CD4-positive, alpha-beta T cell treated with Interleukin-17A for 1 hour (primary cell): ENCODE measurements at regions not wholly inside any gene's neighbourhood (a gene's known extent, or its start where the extent isn't known, plus 50 kb on each side); places are given as distances from the start of the nearest gene placed in this dataset.
A peak's percentile ranks its signal among the peaks of the same experiment; 100 is the strongest.

Experiments
- DNase-seq: peaks from one replicate; pipeline ENCODE4 v3.0.0-alpha.2; 2020

- no peak for DNase-seq
Observed at GRCh38 chr6:24987446-24988115, 51.8 kb upstream of the RIPOR2 start.

DNA sequence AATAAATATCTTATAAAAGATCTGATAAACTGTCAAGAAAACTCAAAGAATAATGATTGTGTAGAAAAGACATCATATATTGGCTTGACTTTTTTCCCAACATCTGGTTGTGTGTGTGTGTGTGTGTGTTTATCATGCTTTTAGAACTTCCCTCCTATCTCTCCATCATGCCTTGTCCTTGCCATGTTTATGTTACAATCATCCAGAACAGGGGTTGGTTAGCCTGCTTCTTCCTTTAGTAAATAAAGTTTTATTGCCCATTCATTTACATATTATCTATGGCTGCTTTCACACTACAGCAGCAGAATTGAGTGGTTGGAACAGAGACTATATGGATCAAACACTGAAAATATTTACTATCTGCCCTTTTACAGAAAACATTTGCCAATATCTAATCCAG, 52.8 kb upstream of the RIPOR2 start:
- no peak for DNase-seq

DNA sequence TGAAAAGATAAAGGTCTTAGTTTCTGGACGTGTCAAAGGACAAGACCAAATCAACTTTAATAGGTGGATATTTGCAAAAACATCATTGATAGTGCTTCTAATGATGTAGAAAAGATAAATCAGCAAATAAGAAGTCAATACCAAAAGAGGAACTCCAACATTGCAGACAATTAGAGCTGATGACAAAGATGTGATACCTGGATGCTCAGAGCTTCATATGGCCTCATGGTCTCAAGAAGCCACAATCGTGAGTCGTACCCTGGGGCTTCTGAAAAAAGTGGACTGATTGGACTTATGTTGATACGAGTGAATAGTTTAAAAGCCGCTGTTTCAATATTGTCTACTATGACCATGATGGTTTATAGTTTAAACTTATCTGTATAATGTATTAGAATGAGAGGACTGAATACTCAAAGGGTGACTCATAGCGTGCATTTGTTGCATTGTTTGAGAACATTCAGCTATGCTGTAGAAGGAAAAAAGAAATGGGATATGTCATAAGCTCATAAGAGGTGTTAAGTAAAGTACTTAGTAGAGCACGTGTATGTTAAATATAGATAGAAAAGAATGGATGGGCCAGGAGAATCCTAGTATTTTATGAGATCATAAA, 54.6 kb upstream of the RIPOR2 start:
- DNase-seq: no peak

- no peak for DNase-seq
Observed at GRCh38 chr6:24990944-24991809, 55.4 kb upstream of the RIPOR2 start.

GRCh38 chr6:24991810-24992467, 56.2 kb upstream of the RIPOR2 start:
- DNase-seq: peak; percentile 88

DNA sequence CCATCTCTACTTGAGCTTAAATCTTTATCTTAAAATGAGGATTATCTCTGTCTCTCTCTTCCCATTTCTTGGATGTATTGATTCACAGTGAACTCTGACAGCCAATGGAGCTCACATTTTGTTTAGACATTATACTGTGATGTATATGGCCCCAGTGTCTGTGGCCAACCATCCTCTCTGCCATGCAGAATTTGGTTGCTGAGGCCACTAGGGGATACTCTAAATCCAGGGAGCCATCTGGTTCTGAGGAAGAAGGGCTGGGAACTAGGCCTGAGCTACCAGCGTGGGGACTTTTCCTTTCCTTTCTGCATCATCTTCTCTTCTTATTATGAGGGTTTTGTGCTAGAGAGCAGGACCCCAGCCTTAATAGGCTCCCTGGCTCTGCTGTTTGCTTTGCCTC, 59.1 kb upstream of the RIPOR2 start:
- no peak for DNase-seq

DNA sequence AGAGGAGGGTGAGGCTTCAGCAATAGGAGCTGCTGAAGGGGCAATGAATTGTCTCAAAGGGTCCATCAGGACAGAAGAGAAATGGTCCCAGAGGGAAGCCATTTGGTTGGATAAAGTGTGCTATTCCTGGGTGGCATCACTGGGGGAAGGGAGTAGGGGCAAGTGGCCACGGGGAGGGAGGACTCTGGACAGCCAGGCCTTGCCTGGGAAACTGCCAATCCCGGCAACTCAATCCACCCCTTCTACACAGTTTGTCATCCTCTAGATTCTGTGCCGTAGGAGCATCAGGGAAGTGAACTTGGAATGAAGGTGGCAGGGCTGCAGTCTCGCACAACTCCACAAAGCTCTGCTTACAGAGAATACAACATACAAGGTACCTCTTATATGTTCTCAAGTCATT, 59.5 kb upstream of the RIPOR2 start:
- DNase-seq: no peak

- DNase-seq: no peak
Observed at GRCh38 chr6:24996269-24996836, 60.6 kb upstream of the RIPOR2 start.

GRCh38 chr6:24997231-24997630, 61.5 kb upstream of the RIPOR2 start:
- no peak for DNase-seq

DNA sequence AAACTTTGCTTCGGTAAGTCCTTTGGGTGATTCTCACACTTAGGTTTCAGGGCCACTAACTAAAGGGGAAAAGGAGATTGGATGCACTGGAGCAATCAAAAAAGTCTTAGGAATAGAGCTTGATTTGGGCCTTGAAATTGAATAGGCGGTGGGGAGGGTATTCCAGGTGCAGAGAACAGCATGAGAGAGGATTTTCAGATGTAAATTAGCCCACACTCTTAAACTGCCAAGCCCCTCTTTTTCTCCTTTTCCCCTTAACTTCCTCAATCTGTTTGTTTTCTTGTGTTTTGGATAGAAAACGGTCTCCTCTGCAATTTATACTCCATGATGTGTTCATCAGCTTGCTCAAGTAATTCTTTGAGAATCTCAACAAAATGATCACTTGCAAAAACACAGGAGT, 62.1 kb upstream of the RIPOR2 start:
- no peak for DNase-seq

GRCh38 chr6:25002326-25003091, 66.7 kb upstream of the RIPOR2 start:
- DNase-seq: no peak

DNA sequence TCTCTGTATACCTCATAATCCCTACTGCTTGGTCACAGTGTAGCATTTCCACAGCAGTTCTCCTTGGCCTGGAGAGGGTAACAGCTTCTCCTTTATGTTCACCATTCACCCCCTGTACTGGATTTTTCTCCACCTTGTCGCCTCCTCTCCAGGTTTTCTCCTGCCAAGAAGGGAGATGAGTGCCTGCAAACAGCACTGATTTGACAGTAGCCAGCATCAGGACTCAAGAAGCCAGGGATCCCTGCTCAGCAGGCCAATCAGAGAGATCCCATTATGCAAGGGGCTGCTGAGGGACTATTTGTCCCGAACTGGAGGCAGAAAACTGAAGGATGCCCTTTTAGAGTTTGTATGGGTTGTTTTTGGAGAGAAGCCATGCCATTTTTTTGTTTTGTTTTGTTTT, 68.6 kb upstream of the RIPOR2 start:
- DNase-seq: no peak

GRCh38 chr6:25005010-25005409, 69.2 kb upstream of the RIPOR2 start:
- DNase-seq: no peak

GRCh38 chr6:25006075-25006474, 70.3 kb upstream of the RIPOR2 start:
- DNase-seq: no peak

DNA sequence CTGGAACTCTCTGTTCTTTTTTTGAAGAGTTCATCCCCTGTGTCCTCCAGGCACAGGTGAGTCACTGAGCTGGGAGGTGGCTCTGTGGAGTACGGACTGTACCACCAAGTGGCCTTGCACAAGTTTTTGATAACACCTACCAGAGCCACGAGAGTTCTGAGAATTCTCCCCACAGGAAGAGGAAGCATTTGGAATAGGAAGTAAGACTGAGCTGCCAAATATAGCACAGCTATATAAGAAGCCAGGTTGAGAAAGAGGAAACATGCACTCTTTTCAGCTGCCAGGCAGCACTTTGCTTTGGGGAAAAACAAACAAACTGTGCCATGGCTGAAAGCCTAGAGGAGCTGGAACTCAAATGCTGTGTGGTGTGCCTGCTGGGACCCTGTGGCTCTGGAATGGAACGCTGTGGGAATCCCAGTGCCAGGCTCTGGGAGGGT, 70.8 kb upstream of the RIPOR2 start:
- DNase-seq: peak; percentile 86

GRCh38 chr6:25007269-25007699, 71.5 kb upstream of the RIPOR2 start:
- peak; percentile 61 for DNase-seq

DNA sequence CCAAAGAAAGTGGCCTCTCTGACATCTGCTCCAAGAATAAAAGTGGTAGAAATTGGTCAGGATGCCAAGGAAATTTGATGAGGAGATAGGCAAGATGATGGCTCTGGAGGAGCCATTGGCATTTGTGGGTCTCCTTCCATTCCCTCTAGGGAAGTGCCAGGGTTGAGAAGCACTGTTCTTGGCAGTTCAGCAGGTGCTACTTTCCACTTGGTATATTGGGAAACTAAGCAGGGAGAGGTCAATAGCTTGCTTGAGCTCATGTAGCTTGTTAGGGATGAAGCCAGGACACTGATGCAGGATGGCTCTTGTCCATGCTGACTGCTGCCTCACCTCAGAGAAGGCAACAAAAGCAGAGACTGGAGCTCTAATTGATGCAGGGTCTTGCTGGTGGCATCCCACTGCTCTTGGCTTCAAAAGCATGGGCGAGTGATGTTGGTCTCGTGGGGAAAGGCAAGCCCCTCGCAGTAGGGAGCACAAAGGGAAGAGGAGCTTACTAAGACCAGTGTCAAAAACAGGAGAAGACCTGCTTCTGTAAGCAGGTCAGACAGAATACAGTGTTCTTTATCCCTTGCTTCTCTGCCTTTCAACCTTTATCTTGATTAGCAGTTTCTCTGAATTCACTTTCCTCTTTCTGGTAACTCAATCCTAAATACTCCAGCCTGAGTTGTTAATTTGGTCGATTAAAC, 73.1 kb upstream of the RIPOR2 start:
- no peak for DNase-seq

GRCh38 chr6:25009393-25009710, 73.6 kb upstream of the RIPOR2 start:
- DNase-seq: no peak

DNA sequence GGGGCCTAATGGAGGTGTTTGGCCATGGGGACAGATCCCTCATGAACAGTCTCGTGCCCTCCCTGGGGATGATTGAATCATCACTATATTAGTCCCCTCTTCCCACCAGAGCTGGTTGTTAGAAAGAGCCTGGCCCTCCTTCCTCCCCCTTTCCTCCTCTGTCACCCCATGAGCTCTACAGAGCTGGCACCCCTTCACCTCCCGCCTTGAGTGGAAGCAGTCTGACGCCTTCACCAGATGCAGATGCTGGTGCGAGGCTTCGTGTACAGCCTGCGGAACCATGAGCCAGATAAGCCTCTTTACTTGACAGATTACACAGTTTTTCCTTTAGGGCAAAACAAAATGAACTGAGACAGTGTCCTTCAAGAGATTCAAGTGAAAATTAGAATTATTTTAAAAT, 74.4 kb upstream of the RIPOR2 start:
- no peak for DNase-seq

GRCh38 chr6:25010902-25011625, 75.3 kb upstream of the RIPOR2 start:
- DNase-seq: no peak

- DNase-seq: no peak
Observed at GRCh38 chr6:25012657-25013056, 76.9 kb upstream of the RIPOR2 start.
